CD14-positive monocyte (primary cell): ENCODE measurements at regions not wholly inside any gene's neighbourhood (a gene's known extent, or its start where the extent isn't known, plus 50 kb on each side); places are given as distances from the start of the nearest gene placed in this dataset.
"Not testable (repeated sequence)": the region's sequence is repeated elsewhere in the genome, so short reads cannot be mapped to it uniquely, and the experiment has no call there.

ENCODE experiments used
- DNase-seq, 3 donors: peaks; one replicate each; pipeline ENCODE4 v3.0.0-alpha.2; 2011 to 2022
- H2AFZ ChIP-seq: 2 replicates; pipeline ENCODE4 v1.6.0; 2012; ENCODE audit warnings: mild to moderate bottlenecking, low read depth, low read length, inconsistent platforms; ENCODE audit not compliant: insufficient read depth, poor library complexity, severe bottlenecking
- H3K27ac ChIP-seq, 2 donors: 1 replicate in 1 of 2; 2 replicates in 1 of 2; pipeline ENCODE4 v1.5.1; 2012 to 2013; ENCODE audit warnings: low read length in 2 of 2, control low read depth in 1 of 2, inconsistent platforms in 1 of 2, low read depth in 1 of 2, mild to moderate bottlenecking in 1 of 2
- H3K27me3 ChIP-seq, 2 donors: one replicate each; pipeline versions ENCODE4 v1.6.0 to v1.6.1; 2011 to 2013; ENCODE audit warnings: low read length in 2 of 2; ENCODE audit not compliant: control insufficient read depth in 2 of 2, insufficient read depth in 2 of 2
- H3K36me3 ChIP-seq, 2 donors: replicated peaks in 1 of 2; 1 replicate in 1 of 2; 2 replicates in 1 of 2; pipeline versions ENCODE4 v1.5.1 to v1.6.1; 2012 to 2013; ENCODE audit warnings: low read length in 2 of 2, control low read depth in 1 of 2, inconsistent platforms in 1 of 2, mild to moderate bottlenecking in 1 of 2; ENCODE audit not compliant: insufficient read depth in 2 of 2, control insufficient read depth in 1 of 2
- H3K4me1 ChIP-seq, 2 donors: 1 replicate in 1 of 2; 2 replicates in 1 of 2; pipeline versions ENCODE4 v1.5.1 to v1.6.1; 2012 to 2013; ENCODE audit warnings: low read length in 2 of 2, control low read depth in 1 of 2, inconsistent platforms in 1 of 2, mild to moderate bottlenecking in 1 of 2, moderate library complexity in 1 of 2; ENCODE audit not compliant: insufficient read depth in 2 of 2, control insufficient read depth in 1 of 2
- H3K4me2 ChIP-seq: replicated peaks from 2 replicates; pipeline ENCODE3; 2012; ENCODE audit warnings: low read length, moderate library complexity, mild to moderate bottlenecking; ENCODE audit not compliant: poor library complexity, severe bottlenecking; ENCODE audit errors: extremely low read depth
- H3K4me3 ChIP-seq, 3 experiments: fragments of 200-600 bp in 1 of 3; sonication (generic) in 1 of 3; replicated peaks in 1 of 3; 1 replicate in 2 of 3; 2 replicates in 1 of 3; pipeline ENCODE4 v1.5.1; 2011 to 2013; ENCODE audit warnings: low read length in 3 of 3, mild to moderate bottlenecking in 3 of 3, control low read depth in 2 of 3, low read depth in 2 of 3, inconsistent platforms in 1 of 3, moderate library complexity in 1 of 3
- H3K79me2 ChIP-seq: 2 replicates; pipeline ENCODE4 v1.6.0; 2012; ENCODE audit warnings: mild to moderate bottlenecking, control low read depth, inconsistent platforms, low read length, moderate library complexity; ENCODE audit not compliant: insufficient read depth
- H3K9ac ChIP-seq: 2 replicates; pipeline ENCODE4 v1.6.0; 2017; ENCODE audit warnings: low read length, mild to moderate bottlenecking; ENCODE audit not compliant: insufficient read depth, poor library complexity, severe bottlenecking
- H3K9me3 ChIP-seq, 2 donors: replicated peaks in 1 of 2; 1 replicate in 1 of 2; 2 replicates in 1 of 2; pipeline versions ENCODE4 v1.5.1 to v1.6.1; 2012 to 2013; ENCODE audit warnings: low read length in 2 of 2, control low read depth in 1 of 2; ENCODE audit not compliant: control insufficient read depth in 1 of 2, insufficient read depth in 1 of 2
- H4K20me1 ChIP-seq: 2 replicates; pipeline ENCODE4 v1.6.0; 2012; ENCODE audit warnings: mild to moderate bottlenecking, low read length, control low read depth, moderate library complexity; ENCODE audit not compliant: insufficient read depth
- H3K27ac Mint-ChIP-seq, 7 donors: one replicate each; pipeline ENCODE4 v1.8.0; 2020; ENCODE audit warnings: mild to moderate bottlenecking in 7 of 7, mixed read lengths in 7 of 7, moderate library complexity in 6 of 7, inconsistent platforms in 2 of 7
- H3K27me3 Mint-ChIP-seq, 3 donors: one replicate each; pipeline ENCODE4 v1.8.0; 2021 to 2022; ENCODE audit warnings: low read depth in 3 of 3, mild to moderate bottlenecking in 3 of 3, mixed read lengths in 3 of 3, moderate library complexity in 3 of 3, inconsistent platforms in 1 of 3
- H3K36me3 Mint-ChIP-seq, 2 donors: one replicate each; pipeline ENCODE4 v1.8.0; 2020; ENCODE audit warnings: mixed read lengths in 2 of 2, inconsistent platforms in 1 of 2, mild to moderate bottlenecking in 1 of 2
- H3K4me1 Mint-ChIP-seq: one replicate; pipeline ENCODE4 v1.8.0; 2020; ENCODE audit warnings: mild to moderate bottlenecking, mixed read lengths
- H3K4me3 Mint-ChIP-seq, 2 donors: one replicate each; pipeline ENCODE4 v1.8.0; 2020; ENCODE audit warnings: mild to moderate bottlenecking in 2 of 2, mixed read lengths in 2 of 2, moderate library complexity in 1 of 2
- H3K9me3 Mint-ChIP-seq, 7 donors: one replicate each; pipeline ENCODE4 v1.8.0; 2020 to 2022; ENCODE audit warnings: mixed read lengths in 7 of 7, mild to moderate bottlenecking in 6 of 7, moderate library complexity in 6 of 7, inconsistent platforms in 2 of 7
- WGBS: methylation state at CpG from one replicate; pipeline ENCODE4 v1.1.5; 2013; ENCODE audit warnings: missing lambda C conversion rate; ENCODE audit not compliant: insufficient coverage; 5-methylcytosine and 5-hydroxymethylcytosine counted together
- intact Hi-C, 2 donors: fragments of 100-400 bp; cut with micrococcal nuclease; formaldehyde crosslinking; loops; one replicate each; pipeline versions ENCODE4 v1.15.0 to v1.15.1; 2023
- TF ChIP-seq, protein P1 (sequence below): fragments of 200-600 bp; IDR thresholded peaks from one replicate; pipeline ENCODE4 v1.8.0; 2022; ENCODE audit warnings: antibody characterized with exemption, mild to moderate bottlenecking

DNA sequence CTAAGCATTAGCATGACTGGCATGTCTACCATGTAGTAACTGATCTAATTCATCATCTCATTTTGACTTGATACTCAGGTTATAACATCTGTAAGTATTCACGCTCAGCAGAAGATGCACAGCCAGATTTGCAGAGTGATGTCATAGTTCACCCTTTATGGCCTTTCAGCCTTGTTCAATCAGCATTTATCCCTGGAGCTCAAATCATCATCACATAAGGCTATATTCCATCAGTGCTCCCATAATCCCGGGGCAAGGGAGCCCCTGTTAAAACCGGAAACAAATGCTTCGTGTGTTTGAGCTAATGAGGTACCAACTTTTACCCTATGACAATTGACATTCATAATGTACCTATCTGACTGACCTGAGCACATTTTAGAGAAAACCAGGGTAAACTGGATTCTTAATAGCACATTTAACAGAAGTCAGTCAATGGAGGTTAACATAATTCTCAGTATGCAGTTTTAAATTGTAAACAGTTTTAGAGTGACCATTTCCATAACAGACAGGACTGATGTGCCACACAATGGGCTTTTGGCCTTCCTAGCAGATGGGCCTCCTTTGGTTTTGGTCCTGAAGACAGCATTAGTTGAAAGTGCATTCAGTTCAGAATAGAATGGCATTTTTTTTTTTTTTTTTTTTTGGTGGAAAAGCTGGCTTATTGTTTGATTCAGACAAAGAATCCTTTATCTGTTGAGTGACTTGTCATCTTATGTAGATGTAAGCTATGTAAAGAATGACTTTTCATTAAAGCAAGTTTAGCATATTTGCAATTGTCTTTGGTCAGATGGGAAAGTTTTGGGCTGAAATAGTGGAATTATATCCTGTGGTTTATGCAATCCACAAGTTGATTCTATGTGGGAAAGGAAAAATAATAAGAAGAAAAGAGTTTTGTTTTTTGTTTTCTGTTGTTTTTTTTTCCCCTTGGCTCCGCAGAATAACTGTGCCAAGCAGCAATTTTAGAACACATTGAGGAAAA is 866.0 kb upstream of the ACVR2A start:
- Mint-ChIP-seq H3K27me3 (no peaks in the 10 kb centered on the region), H3K4me1 (no peaks in the 10 kb centered on the region), H3K36me3 (no peaks in the 10 kb centered on the region), H3K9me3 (peaks cover 3 to 24% (median 7%) of the 10 kb centered on the region in 7 donors), H3K27ac (no peak overlapping the region), H3K4me3 (no peak overlapping the region)
- H3K27me3 ChIP-seq: no peaks in the 10 kb centered on the region
- 100% methylated on average over 1 of the region's 5 CpGs for WGBS
- TF ChIP-seq, protein P1, sequence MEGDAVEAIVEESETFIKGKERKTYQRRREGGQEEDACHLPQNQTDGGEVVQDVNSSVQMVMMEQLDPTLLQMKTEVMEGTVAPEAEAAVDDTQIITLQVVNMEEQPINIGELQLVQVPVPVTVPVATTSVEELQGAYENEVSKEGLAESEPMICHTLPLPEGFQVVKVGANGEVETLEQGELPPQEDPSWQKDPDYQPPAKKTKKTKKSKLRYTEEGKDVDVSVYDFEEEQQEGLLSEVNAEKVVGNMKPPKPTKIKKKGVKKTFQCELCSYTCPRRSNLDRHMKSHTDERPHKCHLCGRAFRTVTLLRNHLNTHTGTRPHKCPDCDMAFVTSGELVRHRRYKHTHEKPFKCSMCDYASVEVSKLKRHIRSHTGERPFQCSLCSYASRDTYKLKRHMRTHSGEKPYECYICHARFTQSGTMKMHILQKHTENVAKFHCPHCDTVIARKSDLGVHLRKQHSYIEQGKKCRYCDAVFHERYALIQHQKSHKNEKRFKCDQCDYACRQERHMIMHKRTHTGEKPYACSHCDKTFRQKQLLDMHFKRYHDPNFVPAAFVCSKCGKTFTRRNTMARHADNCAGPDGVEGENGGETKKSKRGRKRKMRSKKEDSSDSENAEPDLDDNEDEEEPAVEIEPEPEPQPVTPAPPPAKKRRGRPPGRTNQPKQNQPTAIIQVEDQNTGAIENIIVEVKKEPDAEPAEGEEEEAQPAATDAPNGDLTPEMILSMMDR: no peak
- H3K4me2 ChIP-seq: no peak overlapping the region
- H3K4me3 ChIP-seq: no peak overlapping the region
- no peaks in the 10 kb centered on the region for H3K79me2 ChIP-seq
- H4K20me1 ChIP-seq: no peaks in the 10 kb centered on the region
- no peaks in the 10 kb centered on the region for H3K4me1 ChIP-seq
- H3K36me3 ChIP-seq: no peaks in the 10 kb centered on the region
- H3K9me3 ChIP-seq: peaks cover 8 to 10% of the 10 kb centered on the region in 2 donors
- intact Hi-C loops: no loop called here
- no peak overlapping the region for H3K27ac ChIP-seq
- no peak overlapping the region for H2AFZ ChIP-seq
- DNase-seq: no peak
- no peak overlapping the region for H3K9ac ChIP-seq

DNA sequence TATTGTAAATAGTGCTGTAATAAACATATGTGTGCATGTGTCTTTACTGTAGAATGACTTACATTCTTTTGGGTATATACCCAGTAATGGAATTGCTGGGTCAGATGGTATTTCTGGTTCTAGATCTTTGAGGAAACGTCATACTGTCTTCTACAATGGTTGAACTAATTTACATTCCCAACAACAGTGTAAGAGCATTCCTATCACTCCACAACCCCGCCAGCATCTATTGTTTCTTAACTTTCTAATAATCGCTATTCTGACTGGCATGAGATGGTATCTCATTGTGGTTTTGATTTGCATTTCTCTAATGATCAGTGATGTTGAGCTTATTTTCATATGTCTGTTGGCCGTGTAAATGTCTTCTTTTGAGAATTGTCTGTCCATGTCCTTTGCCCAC is 873.8 kb upstream of the ACVR2A start:
- peaks cover 9 to 16% (median 13%) of the 10 kb centered on the region in 7 donors for H3K9me3 Mint-ChIP-seq
- H3K27me3 Mint-ChIP-seq, H3K9me3 ChIP-seq, intact Hi-C loops, H3K27ac ChIP-seq, H3K4me1 ChIP-seq, H4K20me1 ChIP-seq, H3K9ac ChIP-seq, H3K4me3 Mint-ChIP-seq, H3K36me3 Mint-ChIP-seq, H3K4me2 ChIP-seq, DNase-seq, H3K4me1 Mint-ChIP-seq, H3K79me2 ChIP-seq, H3K36me3 ChIP-seq, H3K4me3 ChIP-seq, H2AFZ ChIP-seq, H3K27me3 ChIP-seq, H3K27ac Mint-ChIP-seq: not testable (repeated sequence)
- 100% methylated on average over 1 of the region's 4 CpGs for whole genome bisulfite sequencing

DNA sequence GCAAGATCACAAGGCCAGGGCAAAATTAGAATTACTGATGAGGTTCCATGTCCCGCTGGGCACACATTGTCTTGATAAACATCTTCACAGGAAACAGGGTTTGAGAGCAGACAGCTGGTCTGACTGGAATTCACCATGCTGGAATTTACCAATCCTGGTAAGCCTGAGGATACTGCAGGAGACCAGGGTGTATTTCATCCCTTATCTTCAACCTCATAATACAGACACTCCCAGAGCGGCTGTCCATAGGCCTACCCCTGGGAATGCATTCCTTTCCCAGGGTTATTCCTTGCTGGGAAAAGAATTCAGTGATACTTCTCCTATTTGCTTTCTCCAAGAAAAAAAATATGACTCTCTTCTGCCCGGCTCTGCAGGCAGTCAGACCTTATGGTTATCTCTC is 875.1 kb upstream of the ACVR2A start:
- H3K27me3 ChIP-seq, intact Hi-C loops, H3K9ac ChIP-seq, H3K36me3 ChIP-seq, H3K27ac Mint-ChIP-seq, H3K27ac ChIP-seq, H3K9me3 ChIP-seq, H3K4me3 Mint-ChIP-seq, H3K27me3 Mint-ChIP-seq, H4K20me1 ChIP-seq, H3K4me3 ChIP-seq, H2AFZ ChIP-seq, H3K4me1 ChIP-seq, H3K4me2 ChIP-seq, H3K79me2 ChIP-seq, H3K36me3 Mint-ChIP-seq, H3K4me1 Mint-ChIP-seq, DNase-seq: not testable (repeated sequence)
- 84% methylated on average over 3 of the region's 3 CpGs for WGBS
- H3K9me3 Mint-ChIP-seq: peaks cover 7 to 16% (median 12%) of the 10 kb centered on the region in 7 donors
